GM12878 (cell line): ENCODE measurements at regions not wholly inside any gene's neighbourhood (a gene's known extent, or its start where the extent isn't known, plus 50 kb on each side); places are given as distances from the start of the nearest gene placed in this dataset.

ENCODE experiments used
- ATAC-seq: fragments of 200-7000 bp; cut with Tn5 transposase; 3 replicates; pipeline ENCODE4 v1.9.1; 2020; ENCODE audit warnings: mild to moderate bottlenecking, moderate library complexity
- BruUV-seq: library from RNA; stranded (reverse); fragments of 400-500 nt; replicated peaks from 2 replicates; lab custom pipeline; 2021; lab: Mats Ljungman, UMichigan
- CTCF ChIA-PET: fragments of 300-600 bp; sonication (Branson Sonifier 250); formaldehyde crosslinking; extraction: SDS; loops from one replicate; lab custom pipeline; 2021; ENCODE audit warnings: inconsistent platforms; lab: Yijun Ruan, JAX
- POLR2A ChIA-PET: fragments of 350-600 bp; formaldehyde crosslinking; extraction: SDS; loops from one replicate; lab custom pipeline; 2021; ENCODE audit warnings: inconsistent platforms; lab: Charles Lee
- RAD21 ChIA-PET: fragments of 300-600 bp; sonication (Branson Sonifier 250); formaldehyde crosslinking; loops from one replicate; lab custom pipeline; 2023; ENCODE audit warnings: antibody characterized with exemption; ENCODE audit not compliant: unreplicated experiment; lab: Charles Lee
- SMC1A ChIA-PET: fragments of 300-600 bp; sonication (Branson Sonifier 250); formaldehyde crosslinking; loops from one replicate; lab custom pipeline; 2023; ENCODE audit not compliant: unreplicated experiment, uncharacterized antibody; lab: Charles Lee
- DNase-seq: peaks from one replicate; pipeline ENCODE4 v3.0.0-alpha.2; 2011; ENCODE audit warnings: low read depth, low spot score
- FAIRE-seq: peaks from 3 replicates; lab custom pipeline; 2011; peaks lifted over from hg19 to GRCh38; lab: Jason Lieb, UNC
- H2AFZ ChIP-seq: 2 replicates; pipeline ENCODE4 v1.6.0; 2011; ENCODE audit warnings: low read depth, low read length, control low read depth; ENCODE audit not compliant: control insufficient read depth
- H3K27ac ChIP-seq: 2 replicates; pipeline ENCODE4 v1.5.1; 2011; ENCODE audit warnings: control low read depth; ENCODE audit not compliant: control insufficient read depth, insufficient read depth
- H3K27me3 ChIP-seq, 2 experiments: replicated peaks in 1 of 2; 2 replicates each; pipeline versions ENCODE4 v1.6.0 to v1.6.1; 2011; ENCODE audit warnings: low read length in 1 of 2; ENCODE audit not compliant: control insufficient read depth in 2 of 2, insufficient read depth in 2 of 2
- H3K36me3 ChIP-seq, 2 experiments: 2 replicates each; pipeline ENCODE4 v1.5.1; 2011; ENCODE audit warnings: low read length in 1 of 2; ENCODE audit not compliant: control insufficient read depth in 2 of 2, insufficient read depth in 2 of 2
- H3K4me1 ChIP-seq: 2 replicates; pipeline ENCODE4 v1.6.1; 2011; ENCODE audit warnings: mild to moderate bottlenecking, low read length, moderate library complexity, mixed read lengths; ENCODE audit not compliant: control insufficient read depth, insufficient read depth
- H3K4me2 ChIP-seq: 2 replicates; pipeline ENCODE4 v1.6.0; 2011; ENCODE audit warnings: control low read depth; ENCODE audit not compliant: control insufficient read depth, insufficient read depth
- H3K4me3 ChIP-seq: fragments of 200-600 bp; sonication (generic); 2 replicates; pipeline ENCODE4 v1.5.1; 2016
- H3K79me2 ChIP-seq: 2 replicates; pipeline ENCODE4 v1.6.0; 2011; ENCODE audit warnings: low read length; ENCODE audit not compliant: control insufficient read depth, insufficient read depth
- H3K9ac ChIP-seq: 2 replicates; pipeline ENCODE4 v1.8.0; 2011; ENCODE audit warnings: low read length, control low read depth, mixed read lengths; ENCODE audit not compliant: control insufficient read depth, insufficient read depth
- H3K9me3 ChIP-seq: replicated peaks from 3 replicates; pipeline ENCODE4 v1.5.1; 2011; ENCODE audit warnings: mild to moderate bottlenecking, low read length; ENCODE audit not compliant: control insufficient read depth, insufficient read depth
- H4K20me1 ChIP-seq: 2 replicates; pipeline ENCODE4 v1.6.0; 2011; ENCODE audit not compliant: control insufficient read depth, insufficient read depth
- CHD4 ChIP-seq: fragments of 200-600 bp; sonication (generic); IDR thresholded peaks from 2 replicates; pipeline ENCODE4 v1.6.1; 2016; ENCODE audit warnings: mild to moderate bottlenecking
- FOXK2 ChIP-seq: fragments of 450-650 bp; IDR thresholded peaks from 2 replicates; pipeline ENCODE4 v1.6.1; 2017; ENCODE audit warnings: mild to moderate bottlenecking, moderate library complexity
- HDAC2 ChIP-seq: fragments of 200-600 bp; sonication (generic); IDR thresholded peaks from 2 replicates; pipeline ENCODE4 v1.6.1; 2017
- MTA2 ChIP-seq: fragments of 450-650 bp; IDR thresholded peaks from 2 replicates; pipeline ENCODE4 v1.6.1; 2016; ENCODE audit warnings: low read depth, mild to moderate bottlenecking, moderate library complexity
- MYB ChIP-seq: fragments of 150-350 bp; IDR thresholded peaks from 2 replicates; pipeline ENCODE4 v1.6.1; 2014; ENCODE audit warnings: mild to moderate bottlenecking, low read depth, low read length, borderline replicate concordance
- RAD51 ChIP-seq: fragments of 450-650 bp; IDR thresholded peaks from 2 replicates; pipeline ENCODE4 v1.6.1; 2016; ENCODE audit warnings: moderate library complexity, mild to moderate bottlenecking, inconsistent platforms
- RELA ChIP-seq: fragments of 450-650 bp; IDR thresholded peaks from 2 replicates; pipeline ENCODE4 v1.8.0; 2014; ENCODE audit warnings: borderline replicate concordance; ENCODE audit not compliant: partially characterized antibody
- ZZZ3 ChIP-seq: IDR thresholded peaks from 2 replicates; pipeline ENCODE4 v1.6.1; 2011; ENCODE audit warnings: low read depth; ENCODE audit not compliant: control insufficient read depth, insufficient read length
- WGBS: methylation state at CpG from one replicate; pipeline ENCODE4 v1.1.6; 2016; ENCODE audit warnings: low lambda C conversion rate; ENCODE audit not compliant: insufficient replicate concordance, insufficient coverage; ENCODE audit errors: missing lambda C conversion rate; 5-methylcytosine and 5-hydroxymethylcytosine counted together
- in situ Hi-C: fragments of 300-500 bp; cut with MboI; formaldehyde crosslinking; loops from 9 replicates; pipeline ENCODE4 v1.14.3; 2018; ENCODE audit warnings: mixed read lengths
- intact Hi-C: fragments of 100-400 bp; cut with micrococcal nuclease; formaldehyde crosslinking; loops from one replicate; pipeline ENCODE4 v1.14.2; 2022; ENCODE audit not compliant: unreplicated experiment
- TF ChIP-seq, protein P1 (sequence below): fragments of 450-650 bp; IDR thresholded peaks from 2 replicates; pipeline ENCODE4 v1.6.1; 2017; ENCODE audit warnings: mild to moderate bottlenecking, moderate library complexity
- TF ChIP-seq, protein P2 (sequence below): IDR thresholded peaks from 2 replicates; pipeline ENCODE4 v1.6.1; 2012; ENCODE audit warnings: improper control_type of control experiment, low read depth, low read length; ENCODE audit not compliant: insufficient replicate concordance
- TF ChIP-seq, protein P3 (sequence below): fragments of 450-650 bp; IDR thresholded peaks from 2 replicates; pipeline ENCODE4 v1.6.1; 2017; ENCODE audit warnings: mild to moderate bottlenecking, low read depth, inconsistent platforms; ENCODE audit not compliant: poor library complexity, severe bottlenecking

DNA sequence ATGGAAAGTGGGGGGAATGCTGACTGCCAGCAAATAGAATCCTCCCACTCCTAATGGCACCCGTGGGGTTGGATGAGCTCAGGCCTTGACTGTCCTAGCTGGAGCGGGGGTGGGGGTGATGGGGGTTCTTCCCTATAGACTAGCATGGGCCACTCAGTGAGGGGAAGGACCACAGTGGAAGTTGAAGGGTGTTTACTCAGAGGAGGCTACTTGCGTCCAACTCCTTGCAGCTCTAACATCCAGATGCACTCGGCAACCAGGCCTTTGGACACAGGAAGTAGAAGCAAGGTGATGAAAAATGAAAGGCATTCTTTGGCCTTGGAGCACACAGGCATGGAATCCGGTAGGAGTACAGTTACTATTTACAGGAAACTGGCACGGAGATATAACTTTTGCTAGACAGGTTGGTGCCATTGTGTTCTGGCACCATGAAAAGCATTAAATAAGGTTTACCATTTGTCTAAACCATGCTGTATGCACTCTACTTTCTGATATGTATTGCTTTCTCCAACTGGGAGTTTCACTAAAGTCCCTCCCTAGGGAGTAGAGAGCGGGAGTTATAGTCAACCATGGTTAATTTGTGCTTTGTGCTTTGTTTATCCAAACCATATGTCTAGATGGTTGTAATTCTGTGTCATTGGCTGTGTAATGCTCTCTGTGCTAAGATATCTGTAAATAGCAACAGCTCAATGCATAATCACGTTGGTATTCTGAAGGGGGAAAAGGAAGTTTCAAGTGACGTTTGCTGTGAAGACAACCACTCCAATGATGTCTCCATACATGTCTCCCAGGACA lies 125.3 kb downstream of the TSHZ3 start:
- 18% methylated on average over 9 of the region's 9 CpGs for WGBS
- Histone ChIP-seq H3K27ac (no peak overlapping the region), H3K9ac (no peak overlapping the region), H4K20me1 (no peaks in the 10 kb centered on the region), H2AFZ (no peak overlapping the region), H3K27me3 (no peaks in the 10 kb centered on the region)
- ATAC-seq: no peak
- ChIA-PET SMC1A (no interaction called here), RAD21 (no interaction called here), CTCF (no interaction called here)
- DNase-seq: no peak
- no peak for FAIRE-seq
- TF ChIP-seq, protein P1, sequence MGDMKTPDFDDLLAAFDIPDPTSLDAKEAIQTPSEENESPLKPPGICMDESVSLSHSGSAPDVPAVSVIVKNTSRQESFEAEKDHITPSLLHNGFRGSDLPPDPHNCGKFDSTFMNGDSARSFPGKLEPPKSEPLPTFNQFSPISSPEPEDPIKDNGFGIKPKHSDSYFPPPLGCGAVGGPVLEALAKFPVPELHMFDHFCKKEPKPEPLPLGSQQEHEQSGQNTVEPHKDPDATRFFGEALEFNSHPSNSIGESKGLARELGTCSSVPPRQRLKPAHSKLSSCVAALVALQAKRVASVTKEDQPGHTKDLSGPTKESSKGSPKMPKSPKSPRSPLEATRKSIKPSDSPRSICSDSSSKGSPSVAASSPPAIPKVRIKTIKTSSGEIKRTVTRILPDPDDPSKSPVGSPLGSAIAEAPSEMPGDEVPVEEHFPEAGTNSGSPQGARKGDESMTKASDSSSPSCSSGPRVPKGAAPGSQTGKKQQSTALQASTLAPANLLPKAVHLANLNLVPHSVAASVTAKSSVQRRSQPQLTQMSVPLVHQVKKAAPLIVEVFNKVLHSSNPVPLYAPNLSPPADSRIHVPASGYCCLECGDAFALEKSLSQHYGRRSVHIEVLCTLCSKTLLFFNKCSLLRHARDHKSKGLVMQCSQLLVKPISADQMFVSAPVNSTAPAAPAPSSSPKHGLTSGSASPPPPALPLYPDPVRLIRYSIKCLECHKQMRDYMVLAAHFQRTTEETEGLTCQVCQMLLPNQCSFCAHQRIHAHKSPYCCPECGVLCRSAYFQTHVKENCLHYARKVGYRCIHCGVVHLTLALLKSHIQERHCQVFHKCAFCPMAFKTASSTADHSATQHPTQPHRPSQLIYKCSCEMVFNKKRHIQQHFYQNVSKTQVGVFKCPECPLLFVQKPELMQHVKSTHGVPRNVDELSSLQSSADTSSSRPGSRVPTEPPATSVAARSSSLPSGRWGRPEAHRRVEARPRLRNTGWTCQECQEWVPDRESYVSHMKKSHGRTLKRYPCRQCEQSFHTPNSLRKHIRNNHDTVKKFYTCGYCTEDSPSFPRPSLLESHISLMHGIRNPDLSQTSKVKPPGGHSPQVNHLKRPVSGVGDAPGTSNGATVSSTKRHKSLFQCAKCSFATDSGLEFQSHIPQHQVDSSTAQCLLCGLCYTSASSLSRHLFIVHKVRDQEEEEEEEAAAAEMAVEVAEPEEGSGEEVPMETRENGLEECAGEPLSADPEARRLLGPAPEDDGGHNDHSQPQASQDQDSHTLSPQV: no peak
- TF ChIP-seq, protein P2, sequence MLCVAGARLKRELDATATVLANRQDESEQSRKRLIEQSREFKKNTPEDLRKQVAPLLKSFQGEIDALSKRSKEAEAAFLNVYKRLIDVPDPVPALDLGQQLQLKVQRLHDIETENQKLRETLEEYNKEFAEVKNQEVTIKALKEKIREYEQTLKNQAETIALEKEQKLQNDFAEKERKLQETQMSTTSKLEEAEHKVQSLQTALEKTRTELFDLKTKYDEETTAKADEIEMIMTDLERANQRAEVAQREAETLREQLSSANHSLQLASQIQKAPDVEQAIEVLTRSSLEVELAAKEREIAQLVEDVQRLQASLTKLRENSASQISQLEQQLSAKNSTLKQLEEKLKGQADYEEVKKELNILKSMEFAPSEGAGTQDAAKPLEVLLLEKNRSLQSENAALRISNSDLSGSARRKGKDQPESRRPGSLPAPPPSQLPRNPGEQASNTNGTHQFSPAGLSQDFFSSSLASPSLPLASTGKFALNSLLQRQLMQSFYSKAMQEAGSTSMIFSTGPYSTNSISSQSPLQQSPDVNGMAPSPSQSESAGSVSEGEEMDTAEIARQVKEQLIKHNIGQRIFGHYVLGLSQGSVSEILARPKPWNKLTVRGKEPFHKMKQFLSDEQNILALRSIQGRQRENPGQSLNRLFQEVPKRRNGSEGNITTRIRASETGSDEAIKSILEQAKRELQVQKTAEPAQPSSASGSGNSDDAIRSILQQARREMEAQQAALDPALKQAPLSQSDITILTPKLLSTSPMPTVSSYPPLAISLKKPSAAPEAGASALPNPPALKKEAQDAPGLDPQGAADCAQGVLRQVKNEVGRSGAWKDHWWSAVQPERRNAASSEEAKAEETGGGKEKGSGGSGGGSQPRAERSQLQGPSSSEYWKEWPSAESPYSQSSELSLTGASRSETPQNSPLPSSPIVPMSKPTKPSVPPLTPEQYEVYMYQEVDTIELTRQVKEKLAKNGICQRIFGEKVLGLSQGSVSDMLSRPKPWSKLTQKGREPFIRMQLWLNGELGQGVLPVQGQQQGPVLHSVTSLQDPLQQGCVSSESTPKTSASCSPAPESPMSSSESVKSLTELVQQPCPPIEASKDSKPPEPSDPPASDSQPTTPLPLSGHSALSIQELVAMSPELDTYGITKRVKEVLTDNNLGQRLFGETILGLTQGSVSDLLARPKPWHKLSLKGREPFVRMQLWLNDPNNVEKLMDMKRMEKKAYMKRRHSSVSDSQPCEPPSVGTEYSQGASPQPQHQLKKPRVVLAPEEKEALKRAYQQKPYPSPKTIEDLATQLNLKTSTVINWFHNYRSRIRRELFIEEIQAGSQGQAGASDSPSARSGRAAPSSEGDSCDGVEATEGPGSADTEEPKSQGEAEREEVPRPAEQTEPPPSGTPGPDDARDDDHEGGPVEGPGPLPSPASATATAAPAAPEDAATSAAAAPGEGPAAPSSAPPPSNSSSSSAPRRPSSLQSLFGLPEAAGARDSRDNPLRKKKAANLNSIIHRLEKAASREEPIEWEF: no peak
- no peak for TF ChIP-seq MYB
- no peak for TF ChIP-seq HDAC2
- TF ChIP-seq MTA2: no peak
- TF ChIP-seq FOXK2: no peak
- no peak for TF ChIP-seq CHD4
- TF ChIP-seq ZZZ3: no peak
- TF ChIP-seq RAD51: no peak
- TF ChIP-seq, protein P3, sequence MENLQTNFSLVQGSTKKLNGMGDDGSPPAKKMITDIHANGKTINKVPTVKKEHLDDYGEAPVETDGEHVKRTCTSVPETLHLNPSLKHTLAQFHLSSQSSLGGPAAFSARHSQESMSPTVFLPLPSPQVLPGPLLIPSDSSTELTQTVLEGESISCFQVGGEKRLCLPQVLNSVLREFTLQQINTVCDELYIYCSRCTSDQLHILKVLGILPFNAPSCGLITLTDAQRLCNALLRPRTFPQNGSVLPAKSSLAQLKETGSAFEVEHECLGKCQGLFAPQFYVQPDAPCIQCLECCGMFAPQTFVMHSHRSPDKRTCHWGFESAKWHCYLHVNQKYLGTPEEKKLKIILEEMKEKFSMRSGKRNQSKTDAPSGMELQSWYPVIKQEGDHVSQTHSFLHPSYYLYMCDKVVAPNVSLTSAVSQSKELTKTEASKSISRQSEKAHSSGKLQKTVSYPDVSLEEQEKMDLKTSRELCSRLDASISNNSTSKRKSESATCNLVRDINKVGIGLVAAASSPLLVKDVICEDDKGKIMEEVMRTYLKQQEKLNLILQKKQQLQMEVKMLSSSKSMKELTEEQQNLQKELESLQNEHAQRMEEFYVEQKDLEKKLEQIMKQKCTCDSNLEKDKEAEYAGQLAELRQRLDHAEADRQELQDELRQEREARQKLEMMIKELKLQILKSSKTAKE: no peak
- TF ChIP-seq RELA: no peak
- TF ChIP-seq, all 136 proteins: peak for 0
- Histone ChIP-seq H3K79me2 (no peaks in the 10 kb centered on the region), H3K4me3 (no peak overlapping the region), H3K4me1 (no peaks in the 10 kb centered on the region), H3K4me2 (no peak overlapping the region), H3K36me3 (no peaks in the 10 kb centered on the region), H3K9me3 (no peaks in the 10 kb centered on the region)
- in situ Hi-C loops: no loop called here
- BruUV-seq: no TSS peak
- POLR2A ChIA-PET: no interaction called here
- intact Hi-C loops: no loop called here
